Activated CD8-positive, alpha-beta memory T cell treated with anti-CD3 and anti-CD28 coated beads, Interleukin-2, amount 50 U/mL, for 1 hour (primary cell): ENCODE measurements at regions not wholly inside any gene's neighbourhood (a gene's known extent, or its start where the extent isn't known, plus 50 kb on each side); places are given as distances from the start of the nearest gene placed in this dataset.

Source experiments
- DNase-seq: peaks from one replicate; pipeline ENCODE4 v3.0.0-alpha.2; 2020; ENCODE audit errors: extremely low read depth

GRCh38 chr13:40302351-40302750 is 364.1 kb downstream of the FOXO1 start:
- DNase-seq, result no peak

GRCh38 chr13:40304391-40304790 is 362.1 kb downstream of the FOXO1 start:
- no peak for DNase-seq

- no peak for DNase-seq
Measured at GRCh38 chr13:40306817-40307216, 359.6 kb downstream of the FOXO1 start.

- no peak for DNase-seq
Measured at GRCh38 chr13:40309881-40310280, 356.6 kb downstream of the FOXO1 start.

- DNase-seq, result no peak
Measured at GRCh38 chr13:40311356-40312101, 354.9 kb downstream of the FOXO1 start.

GRCh38 chr13:40313269-40314200 is 352.9 kb downstream of the FOXO1 start:
- DNase-seq, result no peak

GRCh38 chr13:40315416-40316064 is 350.9 kb downstream of the FOXO1 start:
- peak; percentile 10 for DNase-seq

- no peak for DNase-seq
Measured at GRCh38 chr13:40316301-40316700, 350.1 kb downstream of the FOXO1 start.

- no peak for DNase-seq
Measured at GRCh38 chr13:40317980-40318327, 348.5 kb downstream of the FOXO1 start.

GRCh38 chr13:40318366-40318765 is 348.1 kb downstream of the FOXO1 start:
- no peak for DNase-seq

GRCh38 chr13:40319699-40320579 is 346.5 kb downstream of the FOXO1 start:
- DNase-seq, result no peak

- no peak for DNase-seq
Measured at GRCh38 chr13:40328091-40328490, 338.4 kb downstream of the FOXO1 start.

GRCh38 chr13:40329781-40330485 is 336.5 kb downstream of the FOXO1 start:
- no peak for DNase-seq

GRCh38 chr13:40330950-40331349 is 335.5 kb downstream of the FOXO1 start:
- no peak for DNase-seq

- no peak for DNase-seq
Measured at GRCh38 chr13:40331802-40332201, 334.6 kb downstream of the FOXO1 start.

GRCh38 chr13:40333226-40333625 is 333.2 kb downstream of the FOXO1 start:
- no peak for DNase-seq

GRCh38 chr13:40334031-40334430 is 332.4 kb downstream of the FOXO1 start:
- DNase-seq, result no peak

- DNase-seq, result no peak
Measured at GRCh38 chr13:40334616-40335015, 331.8 kb downstream of the FOXO1 start.

- no peak for DNase-seq
Measured at GRCh38 chr13:40336228-40337221, 329.9 kb downstream of the FOXO1 start.

- DNase-seq, result no peak
Measured at GRCh38 chr13:40337651-40338050, 328.8 kb downstream of the FOXO1 start.
